ENCODE measurements at regions not wholly inside any gene's neighbourhood (a gene's known extent, or its start where the extent isn't known, plus 50 kb on each side); places are given as distances from the start of the nearest gene placed in this dataset.
"Not testable (repeated sequence)": the region's sequence is repeated elsewhere in the genome, so short reads cannot be mapped to it uniquely, and the experiment has no call there.

DNA sequence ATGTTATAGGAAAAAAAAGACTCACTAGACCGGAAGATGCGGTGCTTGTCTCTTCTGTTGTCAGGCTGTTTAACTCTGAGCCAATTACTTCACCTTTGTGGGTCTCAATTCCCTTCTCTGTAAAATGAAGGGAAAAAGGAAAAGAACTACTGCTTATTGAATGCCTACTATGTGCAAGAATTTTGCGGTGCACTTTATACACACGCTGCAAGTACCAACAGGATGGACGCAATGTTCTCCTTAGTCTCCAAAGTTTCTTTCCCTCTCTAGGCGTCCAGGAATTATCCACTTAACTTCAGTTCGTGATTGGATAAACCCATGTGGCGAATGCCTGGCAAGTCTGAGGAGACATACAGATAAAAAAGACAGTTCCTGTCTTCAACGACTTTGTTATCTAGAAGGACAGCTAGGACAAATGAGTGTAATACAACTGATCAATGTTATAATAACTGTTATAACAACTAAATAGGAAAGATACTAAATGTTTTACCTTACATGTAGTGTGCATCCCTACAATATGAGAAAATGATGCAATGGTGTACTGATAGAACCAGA is 69.0 kb upstream of the JARID2 start:
- H3K4me3 ChIP-seq (ENCODE audit: low read depth, low read length) = no peak overlapping the region
- TF ChIP-seq, protein P1, sequence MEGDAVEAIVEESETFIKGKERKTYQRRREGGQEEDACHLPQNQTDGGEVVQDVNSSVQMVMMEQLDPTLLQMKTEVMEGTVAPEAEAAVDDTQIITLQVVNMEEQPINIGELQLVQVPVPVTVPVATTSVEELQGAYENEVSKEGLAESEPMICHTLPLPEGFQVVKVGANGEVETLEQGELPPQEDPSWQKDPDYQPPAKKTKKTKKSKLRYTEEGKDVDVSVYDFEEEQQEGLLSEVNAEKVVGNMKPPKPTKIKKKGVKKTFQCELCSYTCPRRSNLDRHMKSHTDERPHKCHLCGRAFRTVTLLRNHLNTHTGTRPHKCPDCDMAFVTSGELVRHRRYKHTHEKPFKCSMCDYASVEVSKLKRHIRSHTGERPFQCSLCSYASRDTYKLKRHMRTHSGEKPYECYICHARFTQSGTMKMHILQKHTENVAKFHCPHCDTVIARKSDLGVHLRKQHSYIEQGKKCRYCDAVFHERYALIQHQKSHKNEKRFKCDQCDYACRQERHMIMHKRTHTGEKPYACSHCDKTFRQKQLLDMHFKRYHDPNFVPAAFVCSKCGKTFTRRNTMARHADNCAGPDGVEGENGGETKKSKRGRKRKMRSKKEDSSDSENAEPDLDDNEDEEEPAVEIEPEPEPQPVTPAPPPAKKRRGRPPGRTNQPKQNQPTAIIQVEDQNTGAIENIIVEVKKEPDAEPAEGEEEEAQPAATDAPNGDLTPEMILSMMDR (IDR thresholded peaks at IDR 0.05; ENCODE audit: low read depth, low read length) = no peak

DNA sequence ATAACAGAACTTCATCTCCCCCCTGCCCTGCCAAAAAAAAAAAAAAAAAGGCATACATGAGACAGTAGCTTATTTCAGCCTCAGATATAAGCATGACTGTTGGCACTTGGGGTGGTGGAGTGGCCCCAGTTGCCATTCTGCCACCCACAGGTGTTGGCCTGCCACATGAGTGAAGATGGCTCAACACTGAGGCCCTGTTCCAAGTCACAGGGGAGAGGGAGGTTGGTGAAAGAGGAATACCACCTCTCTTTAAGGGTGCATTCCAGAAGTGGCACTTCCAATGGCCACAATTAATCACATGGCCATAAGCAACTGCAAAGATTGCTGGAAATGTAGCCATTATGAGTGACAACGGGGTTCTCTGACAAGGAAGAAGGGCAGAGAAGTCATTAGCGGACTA is 61.9 kb upstream of the JARID2 start:
- no peak overlapping the region for H3K4me3 ChIP-seq (ENCODE audit: low read depth, low read length)
- TF ChIP-seq, protein P1 (IDR thresholded peaks at IDR 0.05; ENCODE audit: low read depth, low read length) = no peak

DNA sequence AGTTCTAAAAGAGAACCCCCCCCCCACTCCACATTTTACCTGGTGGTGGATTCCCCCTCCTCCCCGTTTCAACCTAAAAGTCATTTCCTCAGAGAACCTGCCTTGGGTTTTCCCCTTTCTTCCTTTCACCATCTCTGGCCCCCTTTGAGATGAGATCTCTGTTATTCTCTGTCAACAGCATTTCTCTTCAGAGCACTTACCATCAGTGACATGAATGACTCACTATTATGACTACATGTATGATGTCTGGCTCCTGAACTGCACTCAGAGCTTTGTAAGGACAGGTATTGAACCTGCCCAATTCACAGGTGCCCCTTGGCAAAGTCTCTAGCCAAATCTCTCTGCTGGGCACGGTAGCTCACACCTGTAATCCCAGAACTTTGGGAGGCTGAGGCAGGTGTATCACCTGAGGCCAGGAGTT is 61.4 kb upstream of the JARID2 start:
- TF ChIP-seq, protein P1 (IDR thresholded peaks at IDR 0.05; ENCODE audit: low read depth, low read length) = no peak
- H3K4me3 ChIP-seq (ENCODE audit: low read depth, low read length) = no peak overlapping the region

DNA sequence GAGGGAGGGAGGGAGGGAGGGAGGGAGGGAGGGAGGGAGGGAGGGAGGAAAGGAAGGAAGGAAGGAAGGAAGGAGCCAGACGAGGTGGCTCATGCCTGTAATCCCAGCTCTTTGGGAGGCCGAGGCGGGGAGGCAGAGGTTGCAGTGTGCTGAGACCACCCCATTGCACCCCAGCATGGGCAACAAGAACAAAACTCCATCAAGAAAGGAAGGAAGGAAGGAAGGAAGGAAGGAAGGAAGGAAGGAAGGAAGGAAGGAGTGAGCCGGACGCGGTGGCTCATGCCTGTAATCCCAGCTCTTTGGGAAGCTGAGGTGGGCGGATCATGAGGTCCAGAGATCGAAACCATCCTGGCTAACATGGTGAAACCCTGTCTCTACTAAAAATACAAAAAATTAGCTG is 60.8 kb upstream of the JARID2 start:
- H3K4me3 ChIP-seq (ENCODE audit: low read depth, low read length) = not testable (repeated sequence)

DNA sequence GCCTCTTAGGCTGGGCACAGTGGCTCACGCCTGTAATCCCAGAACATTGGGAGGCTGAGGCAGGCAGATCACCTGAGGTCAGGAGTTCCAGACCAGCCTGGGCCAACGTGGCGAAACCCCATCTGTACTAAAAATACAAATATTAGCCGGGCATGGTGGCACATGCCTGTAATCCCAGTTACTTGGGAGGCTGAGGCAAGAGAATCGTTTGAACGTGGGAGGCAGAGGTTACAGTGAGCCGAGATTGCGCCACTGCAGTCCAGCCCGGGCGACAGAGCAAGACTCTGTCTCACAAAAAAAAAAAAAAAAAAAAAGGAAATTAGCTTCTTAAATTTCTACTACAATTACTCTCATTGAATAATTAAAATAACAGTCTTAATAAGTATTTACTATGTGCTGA is 52.4 kb upstream of the JARID2 start:
- H3K4me3 ChIP-seq (ENCODE audit: low read depth, low read length) = not testable (repeated sequence)

DNA sequence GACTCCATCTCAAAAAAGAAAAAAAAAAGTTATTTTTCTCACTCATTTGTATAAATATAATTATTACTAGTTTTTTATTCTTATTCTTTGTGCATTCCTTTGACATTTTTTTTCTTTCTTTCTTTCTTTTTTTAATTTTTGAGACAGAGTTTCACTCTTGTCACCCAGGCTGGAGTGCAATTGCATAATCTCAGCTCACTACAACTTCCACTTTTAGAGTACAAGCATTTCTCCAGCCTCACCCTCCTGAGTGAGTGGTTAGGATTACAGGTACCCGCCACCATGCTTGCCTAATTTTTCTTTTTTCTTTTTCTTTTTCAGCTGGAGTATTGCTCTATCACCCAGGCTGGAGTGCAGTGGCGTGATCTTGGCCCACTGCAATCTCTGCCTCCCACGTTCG is 51.4 kb upstream of the JARID2 start:
- no peak overlapping the region for H3K4me3 ChIP-seq (ENCODE audit: low read depth, low read length)
- TF ChIP-seq, protein P1 (IDR thresholded peaks at IDR 0.05; ENCODE audit: low read depth, low read length) = no peak

Measured in WI38 (cell line).